Tibial nerve (tissue), 3 donors: ENCODE measurements at regions not wholly inside any gene's neighbourhood (a gene's known extent, or its start where the extent isn't known, plus 50 kb on each side); places are given as distances from the start of the nearest gene placed in this dataset.

ENCODE experiments used
- POLR2A ChIP-seq, 2 donors: fragments of 450-650 bp; IDR thresholded peaks; one replicate each; pipeline ENCODE4 v1.6.1; 2017; ENCODE audit warnings: antibody characterized with exemption in 2 of 2, mild to moderate bottlenecking in 2 of 2, moderate library complexity in 2 of 2
- TF ChIP-seq, protein P1 (sequence below), 5 experiments: fragments of 200-600 bp in 3 of 5; fragments of 450-650 bp in 2 of 5; sonication (generic) in 3 of 5; IDR thresholded peaks; one replicate each; pipeline ENCODE4 v1.5.1; 2016 to 2019; ENCODE audit warnings: antibody characterized with exemption in 5 of 5, mild to moderate bottlenecking in 3 of 5, moderate library complexity in 2 of 5

DNA sequence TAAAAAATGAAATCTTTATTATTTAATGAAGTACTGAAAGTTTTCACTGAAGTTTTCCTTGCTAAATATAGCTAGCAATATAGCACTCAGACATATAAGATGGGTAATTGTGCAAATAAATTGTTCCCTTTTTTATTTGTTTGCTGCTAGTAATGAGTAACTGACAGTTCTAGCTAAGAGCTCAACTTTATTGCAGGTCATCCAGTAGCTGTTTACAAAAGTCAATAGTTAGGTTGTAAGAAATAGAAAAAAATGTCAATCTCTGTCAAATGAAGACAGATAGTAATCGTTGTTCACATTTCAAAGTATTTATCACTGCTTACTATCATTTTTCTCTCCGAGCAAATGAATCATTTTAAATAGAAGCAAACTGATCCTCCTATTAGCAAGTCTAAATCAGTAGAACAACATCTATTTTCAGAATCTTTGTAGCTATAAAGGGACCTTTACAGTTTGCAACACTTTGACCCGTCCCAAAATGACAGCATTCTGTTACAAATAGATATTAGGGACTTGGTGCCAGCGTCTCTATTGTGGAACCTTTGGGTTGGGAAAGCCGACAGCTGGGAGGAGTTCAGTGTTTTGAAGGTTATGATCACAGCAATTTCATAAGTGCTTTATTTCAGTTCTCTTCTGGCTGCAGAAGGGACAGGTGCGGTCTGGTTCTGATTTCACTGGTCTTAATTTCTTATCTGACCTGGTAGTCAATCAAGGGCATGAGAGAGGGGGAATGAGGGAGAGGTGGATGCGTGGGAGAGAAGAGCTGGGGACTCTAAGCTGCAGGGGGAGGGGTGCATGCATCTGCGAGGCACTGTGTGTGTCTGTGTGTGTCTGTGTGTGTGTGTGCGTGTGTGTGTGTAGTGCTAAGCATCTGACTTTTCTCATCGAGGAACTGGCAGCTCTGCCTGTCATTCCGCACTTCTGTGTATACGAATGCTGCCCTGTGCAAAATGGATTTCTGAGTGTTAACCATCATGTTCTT is 227.9 kb upstream of the PITX2 start:
- TF ChIP-seq, protein P1, sequence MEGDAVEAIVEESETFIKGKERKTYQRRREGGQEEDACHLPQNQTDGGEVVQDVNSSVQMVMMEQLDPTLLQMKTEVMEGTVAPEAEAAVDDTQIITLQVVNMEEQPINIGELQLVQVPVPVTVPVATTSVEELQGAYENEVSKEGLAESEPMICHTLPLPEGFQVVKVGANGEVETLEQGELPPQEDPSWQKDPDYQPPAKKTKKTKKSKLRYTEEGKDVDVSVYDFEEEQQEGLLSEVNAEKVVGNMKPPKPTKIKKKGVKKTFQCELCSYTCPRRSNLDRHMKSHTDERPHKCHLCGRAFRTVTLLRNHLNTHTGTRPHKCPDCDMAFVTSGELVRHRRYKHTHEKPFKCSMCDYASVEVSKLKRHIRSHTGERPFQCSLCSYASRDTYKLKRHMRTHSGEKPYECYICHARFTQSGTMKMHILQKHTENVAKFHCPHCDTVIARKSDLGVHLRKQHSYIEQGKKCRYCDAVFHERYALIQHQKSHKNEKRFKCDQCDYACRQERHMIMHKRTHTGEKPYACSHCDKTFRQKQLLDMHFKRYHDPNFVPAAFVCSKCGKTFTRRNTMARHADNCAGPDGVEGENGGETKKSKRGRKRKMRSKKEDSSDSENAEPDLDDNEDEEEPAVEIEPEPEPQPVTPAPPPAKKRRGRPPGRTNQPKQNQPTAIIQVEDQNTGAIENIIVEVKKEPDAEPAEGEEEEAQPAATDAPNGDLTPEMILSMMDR (IDR thresholded peaks at IDR 0.05), result no peak
- no peak for TF ChIP-seq POLR2A (IDR thresholded peaks at IDR 0.05)
